ENCODE measurements at regions not wholly inside any gene's neighbourhood (a gene's known extent, or its start where the extent isn't known, plus 50 kb on each side); places are given as distances from the start of the nearest gene placed in this dataset.

DNA sequence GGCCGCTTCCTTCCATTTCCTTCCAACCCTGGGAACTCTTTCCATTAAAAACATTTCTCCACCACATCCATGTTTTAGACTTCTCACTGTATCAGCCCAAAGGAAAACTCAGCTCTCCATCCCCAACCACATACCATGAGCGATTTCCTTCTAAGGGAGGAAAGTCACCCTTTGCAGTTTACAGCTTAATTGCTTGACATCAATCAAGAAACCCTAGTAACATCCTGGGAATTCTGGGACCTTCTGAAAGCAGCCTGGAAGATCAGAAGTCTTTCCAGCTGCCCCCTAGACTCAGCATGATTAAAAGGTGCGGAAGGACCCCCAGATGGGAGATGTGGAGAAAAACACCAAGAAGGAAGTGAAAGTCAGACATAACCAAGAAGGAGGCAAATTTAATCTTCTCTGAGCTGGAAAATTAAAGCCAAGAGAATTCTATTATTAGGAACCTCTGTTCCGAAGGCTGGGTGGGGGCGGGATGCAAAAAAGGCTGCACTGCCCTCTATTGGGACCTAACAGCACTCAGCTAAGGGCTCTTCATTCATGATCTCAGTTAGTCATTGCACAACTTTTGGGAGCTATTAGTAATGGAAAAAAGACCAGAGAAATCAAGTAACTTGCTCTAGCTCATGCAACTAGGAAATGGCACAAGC is 73.3 kb upstream of the PLXNC1 start:
- TF ChIP-seq, protein P1, sequence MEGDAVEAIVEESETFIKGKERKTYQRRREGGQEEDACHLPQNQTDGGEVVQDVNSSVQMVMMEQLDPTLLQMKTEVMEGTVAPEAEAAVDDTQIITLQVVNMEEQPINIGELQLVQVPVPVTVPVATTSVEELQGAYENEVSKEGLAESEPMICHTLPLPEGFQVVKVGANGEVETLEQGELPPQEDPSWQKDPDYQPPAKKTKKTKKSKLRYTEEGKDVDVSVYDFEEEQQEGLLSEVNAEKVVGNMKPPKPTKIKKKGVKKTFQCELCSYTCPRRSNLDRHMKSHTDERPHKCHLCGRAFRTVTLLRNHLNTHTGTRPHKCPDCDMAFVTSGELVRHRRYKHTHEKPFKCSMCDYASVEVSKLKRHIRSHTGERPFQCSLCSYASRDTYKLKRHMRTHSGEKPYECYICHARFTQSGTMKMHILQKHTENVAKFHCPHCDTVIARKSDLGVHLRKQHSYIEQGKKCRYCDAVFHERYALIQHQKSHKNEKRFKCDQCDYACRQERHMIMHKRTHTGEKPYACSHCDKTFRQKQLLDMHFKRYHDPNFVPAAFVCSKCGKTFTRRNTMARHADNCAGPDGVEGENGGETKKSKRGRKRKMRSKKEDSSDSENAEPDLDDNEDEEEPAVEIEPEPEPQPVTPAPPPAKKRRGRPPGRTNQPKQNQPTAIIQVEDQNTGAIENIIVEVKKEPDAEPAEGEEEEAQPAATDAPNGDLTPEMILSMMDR (IDR thresholded peaks at IDR 0.05; ENCODE audit: insufficient read depth, low read depth, low read length), result peak; percentile 70
- no peak for TF ChIP-seq EZH2 (IDR thresholded peaks at IDR 0.05; ENCODE audit: insufficient read depth, low read length)
